Fibroblast of lung (primary cell): ENCODE measurements at regions not wholly inside any gene's neighbourhood (a gene's known extent, or its start where the extent isn't known, plus 50 kb on each side); places are given as distances from the start of the nearest gene placed in this dataset.
A peak's percentile ranks its signal among the peaks of the same experiment; 100 is the strongest.

ENCODE experiments used
- DNase-seq, 2 donors: peaks; one replicate each; pipeline versions ENCODE4 v3.0.0 to v3.0.0-alpha.2; 2010; ENCODE audit warnings: low read depth in 2 of 2
- H2AFZ ChIP-seq: 2 replicates; pipeline ENCODE4 v1.5.1; 2012; ENCODE audit warnings: low read length, control low read depth, inconsistent platforms
- H3K27ac ChIP-seq: 2 replicates; pipeline ENCODE4 v1.5.1; 2011; ENCODE audit warnings: low read length, control low read depth; ENCODE audit not compliant: insufficient read depth
- H3K27me3 ChIP-seq: 2 replicates; pipeline ENCODE4 v1.5.1; 2011; ENCODE audit warnings: mild to moderate bottlenecking, low read length; ENCODE audit not compliant: control insufficient read depth, insufficient read depth
- H3K36me3 ChIP-seq: 2 replicates; pipeline ENCODE4 v1.5.1; 2011; ENCODE audit warnings: low read length; ENCODE audit not compliant: control insufficient read depth, insufficient read depth
- H3K4me1 ChIP-seq: 2 replicates; pipeline ENCODE4 v1.5.1; 2011; ENCODE audit warnings: low read length; ENCODE audit not compliant: control insufficient read depth, insufficient read depth; ENCODE audit errors: extremely low read depth
- H3K4me2 ChIP-seq: 2 replicates; pipeline ENCODE4 v1.5.1; 2011; ENCODE audit warnings: low read length, control low read depth; ENCODE audit not compliant: insufficient read depth; ENCODE audit errors: extremely low read depth
- H3K4me3 ChIP-seq, 4 experiments: fragments of 200-600 bp in 1 of 4; sonication (generic) in 1 of 4; replicated peaks in 1 of 4; 2 replicates each; pipeline ENCODE4 v1.5.1; 2011 to 2016; ENCODE audit warnings: low read length in 4 of 4, low read depth in 3 of 4, mild to moderate bottlenecking in 3 of 4, control low read depth in 2 of 4, inconsistent platforms in 1 of 4, mixed read lengths in 1 of 4; ENCODE audit not compliant: insufficient read depth in 1 of 4; ENCODE audit errors: control extremely low read depth in 1 of 4
- H3K79me2 ChIP-seq: 2 replicates; pipeline ENCODE4 v1.5.1; 2012; ENCODE audit warnings: mild to moderate bottlenecking, low read length, inconsistent platforms; ENCODE audit not compliant: control insufficient read depth, insufficient read depth
- H3K9ac ChIP-seq: 2 replicates; pipeline ENCODE4 v1.5.1; 2011; ENCODE audit warnings: mild to moderate bottlenecking, low read length, control low read depth; ENCODE audit not compliant: insufficient read depth
- H3K9me3 ChIP-seq: 2 replicates; pipeline ENCODE4 v1.5.1; 2012; ENCODE audit warnings: low read depth, low read length; ENCODE audit not compliant: control insufficient read depth, insufficient read depth
- H4K20me1 ChIP-seq: 2 replicates; pipeline ENCODE4 v1.5.1; 2011; ENCODE audit warnings: low read length; ENCODE audit not compliant: control insufficient read depth, insufficient read depth; ENCODE audit errors: extremely low read depth
- CTCF ChIP-seq, 2 donors: IDR thresholded peaks in 1 of 2; conservative IDR thresholded peaks in 1 of 2; 1 replicate in 1 of 2; 2 replicates in 1 of 2; pipeline ENCODE4 v1.5.1; 2011 to 2012; ENCODE audit warnings: low read length in 2 of 2, control low read depth in 1 of 2, inconsistent platforms in 1 of 2, low read depth in 1 of 2, mild to moderate bottlenecking in 1 of 2
- EZH2 ChIP-seq: IDR thresholded peaks from 2 replicates; pipeline ENCODE4 v1.5.1; 2012; ENCODE audit warnings: low read length, control low read depth, mild to moderate bottlenecking; ENCODE audit errors: missing control alignments

- DNase-seq = peak; percentile 34 to 66
- Histone ChIP-seq H3K36me3 (no peaks in the 10 kb centered on the region), H3K9ac (no peak overlapping the region), H3K27me3 (no peaks in the 10 kb centered on the region), H3K4me1 (no peaks in the 10 kb centered on the region), H3K9me3 (no peaks in the 10 kb centered on the region), H2AFZ (no peak overlapping the region), H3K79me2 (no peaks in the 10 kb centered on the region), H3K4me3 (no peak overlapping the region), H4K20me1 (no peaks in the 10 kb centered on the region), H3K4me2 (no peak overlapping the region), H3K27ac (no peak overlapping the region)
- TF ChIP-seq EZH2 (no peak), CTCF (conservative IDR thresholded peaks at IDR 0.05 in 1 of 2, IDR thresholded peaks at IDR 0.05 in 1 of 2; ENCODE audit: low read depth in 1 of 2, low read length in 2 of 2) (no peak)
These were observed 274.7 kb downstream of the SLC6A15 start for GRCh38 chr12:84637926-84638325.

GRCh38 chr12:84636801-84637290 lies 275.8 kb downstream of the SLC6A15 start:
- TF ChIP-seq EZH2 (no peak), CTCF (conservative IDR thresholded peaks at IDR 0.05 in 1 of 2, IDR thresholded peaks at IDR 0.05 in 1 of 2; ENCODE audit: low read depth in 1 of 2, low read length in 2 of 2) (no peak)
- H3K27me3 ChIP-seq = no peaks in the 10 kb centered on the region
- DNase-seq = peak; percentile 50 to 73

GRCh38 chr12:84634526-84634925 lies 278.1 kb downstream of the SLC6A15 start:
- no peak for DNase-seq
- Histone ChIP-seq H3K27ac (no peak overlapping the region), H3K4me2 (no peak overlapping the region), H2AFZ (no peak overlapping the region), H3K9ac (no peak overlapping the region), H3K27me3 (no peaks in the 10 kb centered on the region), H3K4me3 (no peak overlapping the region), H3K36me3 (no peaks in the 10 kb centered on the region), H4K20me1 (no peaks in the 10 kb centered on the region), H3K9me3 (no peaks in the 10 kb centered on the region), H3K79me2 (no peaks in the 10 kb centered on the region), H3K4me1 (no peaks in the 10 kb centered on the region)
- TF ChIP-seq EZH2 = no peak
- TF ChIP-seq CTCF (conservative IDR thresholded peaks at IDR 0.05 in 1 of 2, IDR thresholded peaks at IDR 0.05 in 1 of 2; ENCODE audit: low read depth in 1 of 2, low read length in 2 of 2) = no peak

More at GRCh38 chr12:84636801-84637290, 275.8 kb downstream of the SLC6A15 start:
- no peaks in the 10 kb centered on the region for H3K36me3 ChIP-seq
- H3K4me2 ChIP-seq = no peak overlapping the region
- no peak overlapping the region for H2AFZ ChIP-seq
- H3K4me1 ChIP-seq = no peaks in the 10 kb centered on the region
- H3K9ac ChIP-seq = no peak overlapping the region
- no peaks in the 10 kb centered on the region for H3K9me3 ChIP-seq
- no peaks in the 10 kb centered on the region for H4K20me1 ChIP-seq
- H3K79me2 ChIP-seq = no peaks in the 10 kb centered on the region
- no peak overlapping the region for H3K27ac ChIP-seq
- no peak overlapping the region for H3K4me3 ChIP-seq
